CD8-positive, alpha-beta memory T cell (primary cell): ENCODE measurements at regions not wholly inside any gene's neighbourhood (a gene's known extent, or its start where the extent isn't known, plus 50 kb on each side); places are given as distances from the start of the nearest gene placed in this dataset.

Experiments
- CTCF ChIA-PET: fragments of 350-600 bp; sonication (Branson Sonifier 250); formaldehyde crosslinking; loops from one replicate; lab custom pipeline; 2021; ENCODE audit warnings: antibody characterized with exemption; lab: Charles Lee
- POLR2A ChIA-PET: fragments of 350-600 bp; sonication (Branson Sonifier 250); formaldehyde crosslinking; loops from one replicate; lab custom pipeline; 2021; ENCODE audit warnings: antibody characterized with exemption; lab: Charles Lee
- DNase-seq, 5 donors: peaks; one replicate each; pipeline versions ENCODE4 v3.0.0 to v3.0.0-alpha.2; 2020 to 2022; ENCODE audit warnings: mixed read lengths in 1 of 5
- H3K27ac ChIP-seq: one replicate; pipeline ENCODE4 v1.7.0; 2013; ENCODE audit warnings: low read depth, mild to moderate bottlenecking, low read length, moderate library complexity
- H3K27me3 ChIP-seq: 2 replicates; pipeline ENCODE4 v1.7.0; 2013; ENCODE audit warnings: low read length, mild to moderate bottlenecking; ENCODE audit not compliant: insufficient read depth, poor library complexity, severe bottlenecking
- H3K36me3 ChIP-seq: 2 replicates; pipeline ENCODE4 v1.7.0; 2013; ENCODE audit warnings: mild to moderate bottlenecking, low read length, moderate library complexity; ENCODE audit not compliant: insufficient read depth
- H3K4me1 ChIP-seq: 2 replicates; pipeline ENCODE4 v1.7.0; 2013; ENCODE audit warnings: mild to moderate bottlenecking, low read length, moderate library complexity; ENCODE audit not compliant: insufficient read depth
- H3K4me3 ChIP-seq: 2 replicates; pipeline ENCODE4 v1.7.0; 2013; ENCODE audit warnings: mild to moderate bottlenecking, low read length
- H3K9me3 ChIP-seq: 2 replicates; pipeline ENCODE4 v1.7.0; 2013; ENCODE audit warnings: mild to moderate bottlenecking, low read length
- H3K27ac Mint-ChIP-seq, 8 donors: one replicate each; pipeline ENCODE4 v1.8.0; 2020 to 2021; ENCODE audit warnings: mixed read lengths in 8 of 8, mild to moderate bottlenecking in 6 of 8, inconsistent platforms in 3 of 8, moderate library complexity in 3 of 8
- H3K27me3 Mint-ChIP-seq, 2 donors: one replicate each; pipeline ENCODE4 v1.8.0; 2020 to 2021; ENCODE audit warnings: mixed read lengths in 2 of 2, mild to moderate bottlenecking in 1 of 2, moderate library complexity in 1 of 2
- H3K36me3 Mint-ChIP-seq, 3 donors: one replicate each; pipeline ENCODE4 v1.8.0; 2020 to 2021; ENCODE audit warnings: mixed read lengths in 3 of 3, inconsistent platforms in 1 of 3, mild to moderate bottlenecking in 1 of 3
- H3K4me1 Mint-ChIP-seq, 3 donors: one replicate each; pipeline ENCODE4 v1.8.0; 2020 to 2021; ENCODE audit warnings: mixed read lengths in 3 of 3, inconsistent platforms in 1 of 3, mild to moderate bottlenecking in 1 of 3
- H3K4me3 Mint-ChIP-seq, 7 donors: one replicate each; pipeline ENCODE4 v1.8.0; 2020 to 2021; ENCODE audit warnings: mixed read lengths in 7 of 7, mild to moderate bottlenecking in 6 of 7, moderate library complexity in 4 of 7, inconsistent platforms in 2 of 7
- H3K9me3 Mint-ChIP-seq, 5 donors: one replicate each; pipeline ENCODE4 v1.8.0; 2020 to 2022; ENCODE audit warnings: mixed read lengths in 5 of 5, mild to moderate bottlenecking in 3 of 5, moderate library complexity in 2 of 5, inconsistent platforms in 1 of 5

DNA sequence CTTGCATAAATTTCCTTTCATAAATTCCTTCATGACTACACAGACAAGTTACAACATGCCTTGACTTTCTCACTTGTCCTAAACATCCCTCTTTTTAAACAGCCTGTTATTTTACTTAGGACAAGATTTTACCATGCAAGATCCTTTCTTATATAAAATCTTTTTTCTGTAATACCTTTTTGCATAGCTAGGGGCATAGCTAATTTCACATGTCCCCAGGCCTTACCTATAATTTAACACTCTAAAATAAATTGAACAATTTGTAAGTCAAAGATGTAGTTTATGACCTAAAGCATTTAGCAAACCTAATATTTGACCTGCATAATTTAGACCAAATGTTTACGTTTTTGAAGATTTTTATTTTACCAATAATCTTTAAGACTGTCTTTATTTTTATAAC is 396.3 kb upstream of the FSTL5 start:
- H3K4me3 ChIP-seq = no peak overlapping the region

GRCh38 chr4:162557516-162558106 is 393.8 kb upstream of the FSTL5 start:
- H3K4me3 Mint-ChIP-seq = no peak overlapping the region
- Histone ChIP-seq H3K27ac (no peak overlapping the region), H3K36me3 (no peaks in the 10 kb centered on the region), H3K9me3 (no peaks in the 10 kb centered on the region), H3K4me1 (no peaks in the 10 kb centered on the region), H3K4me3 (no peak overlapping the region), H3K27me3 (no peaks in the 10 kb centered on the region)
- no peak for DNase-seq
- ChIA-PET POLR2A (no interaction called here), CTCF (no interaction called here)
- H3K9me3 Mint-ChIP-seq = peaks cover 0 to 19% (median 3%) of the 10 kb centered on the region in 5 donors
- H3K36me3 Mint-ChIP-seq = no peaks in the 10 kb centered on the region
- no peak overlapping the region for H3K27ac Mint-ChIP-seq
- H3K27me3 Mint-ChIP-seq = no peaks in the 10 kb centered on the region
- no peaks in the 10 kb centered on the region for H3K4me1 Mint-ChIP-seq

More for the DNA sequence above, 396.3 kb upstream of the FSTL5 start:
- H3K27ac Mint-ChIP-seq = no peak overlapping the region
- Histone ChIP-seq H3K27me3 (no peaks in the 10 kb centered on the region), H3K27ac (no peak overlapping the region), H3K9me3 (no peaks in the 10 kb centered on the region), H3K4me1 (no peaks in the 10 kb centered on the region), H3K36me3 (no peaks in the 10 kb centered on the region)
- POLR2A ChIA-PET = no interaction called here
- H3K9me3 Mint-ChIP-seq = peaks cover 0 to 17% (median 5%) of the 10 kb centered on the region in 5 donors
- CTCF ChIA-PET = no interaction called here
- no peaks in the 10 kb centered on the region for H3K36me3 Mint-ChIP-seq
- no peak for DNase-seq
- no peaks in the 10 kb centered on the region for H3K4me1 Mint-ChIP-seq
- no peak overlapping the region for H3K4me3 Mint-ChIP-seq
- H3K27me3 Mint-ChIP-seq = no peaks in the 10 kb centered on the region

GRCh38 chr4:162535121-162535520 is 371.3 kb upstream of the FSTL5 start:
- Histone ChIP-seq H3K9me3 (no peaks in the 10 kb centered on the region), H3K27me3 (no peaks in the 10 kb centered on the region), H3K4me1 (no peaks in the 10 kb centered on the region), H3K4me3 (no peak overlapping the region), H3K36me3 (no peaks in the 10 kb centered on the region), H3K27ac (no peak overlapping the region)
- ChIA-PET CTCF (no interaction called here), POLR2A (no interaction called here)
- Mint-ChIP-seq H3K36me3 (peaks cover 0 to 3% (median 0%) of the 10 kb centered on the region in 3 donors), H3K27me3 (no peaks in the 10 kb centered on the region), H3K9me3 (peaks cover 4 to 16% (median 13%) of the 10 kb centered on the region in 5 donors), H3K4me1 (no peaks in the 10 kb centered on the region), H3K4me3 (no peak overlapping the region), H3K27ac (no peak overlapping the region)
- DNase-seq = no peak

DNA sequence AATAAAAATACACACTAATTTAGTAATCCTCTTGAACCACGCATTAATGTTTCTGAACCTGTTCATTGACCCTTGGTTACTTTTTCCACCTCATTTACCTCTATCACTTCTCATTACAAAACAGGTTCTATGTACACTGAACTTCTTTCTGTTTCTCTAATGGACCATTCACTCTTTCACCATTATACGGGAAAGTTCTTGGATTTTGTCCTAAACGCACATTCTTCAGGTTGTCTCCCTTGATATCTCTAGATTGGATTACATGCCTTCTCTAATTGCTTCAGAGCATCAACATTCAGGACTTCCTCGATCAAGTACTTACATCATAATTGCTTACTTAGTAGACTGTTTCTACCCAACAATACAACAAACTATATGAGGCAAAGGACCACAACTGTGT is 359.4 kb upstream of the FSTL5 start:
- no peak for DNase-seq
- H3K27me3 Mint-ChIP-seq = peaks cover 0 to 1% of the 10 kb centered on the region in 2 donors
- H3K4me1 Mint-ChIP-seq = no peaks in the 10 kb centered on the region
- ChIA-PET POLR2A (no interaction called here), CTCF (no interaction called here)
- no peaks in the 10 kb centered on the region for H3K36me3 Mint-ChIP-seq
- Histone ChIP-seq H3K27me3 (no peaks in the 10 kb centered on the region), H3K36me3 (no peaks in the 10 kb centered on the region), H3K4me3 (no peak overlapping the region), H3K27ac (no peak overlapping the region), H3K9me3 (no peaks in the 10 kb centered on the region), H3K4me1 (no peaks in the 10 kb centered on the region)
- H3K27ac Mint-ChIP-seq = no peak overlapping the region
- peaks cover 0 to 9% (median 4%) of the 10 kb centered on the region in 5 donors for H3K9me3 Mint-ChIP-seq
- H3K4me3 Mint-ChIP-seq = no peak overlapping the region

GRCh38 chr4:162522724-162523123 is 358.9 kb upstream of the FSTL5 start:
- DNase-seq = no peak
- no peaks in the 10 kb centered on the region for H3K4me1 ChIP-seq
- peaks cover 0 to 9% (median 4%) of the 10 kb centered on the region in 5 donors for H3K9me3 Mint-ChIP-seq
- H3K36me3 Mint-ChIP-seq = no peaks in the 10 kb centered on the region
- H3K9me3 ChIP-seq = no peaks in the 10 kb centered on the region
- no peaks in the 10 kb centered on the region for H3K27me3 ChIP-seq
- H3K27me3 Mint-ChIP-seq = peaks cover 0 to 1% of the 10 kb centered on the region in 2 donors
- no peak overlapping the region for H3K4me3 Mint-ChIP-seq
- no peak overlapping the region for H3K27ac Mint-ChIP-seq
- ChIA-PET POLR2A (interaction anchor here (0.6 kb wide), 1 partner anchor 31 kb away, joined by 4 read pairs; no protein-coding TSS in a partner anchor), CTCF (no interaction called here)
- no peaks in the 10 kb centered on the region for H3K4me1 Mint-ChIP-seq
- no peak overlapping the region for H3K4me3 ChIP-seq
- no peak overlapping the region for H3K27ac ChIP-seq
- no peaks in the 10 kb centered on the region for H3K36me3 ChIP-seq

GRCh38 chr4:162510937-162511336 is 347.1 kb upstream of the FSTL5 start:
- H3K4me3 Mint-ChIP-seq = no peak overlapping the region
- no peak overlapping the region for H3K4me3 ChIP-seq
- no peaks in the 10 kb centered on the region for H3K27me3 Mint-ChIP-seq
- no peaks in the 10 kb centered on the region for H3K27me3 ChIP-seq
- H3K27ac ChIP-seq = no peak overlapping the region
- no peaks in the 10 kb centered on the region for H3K9me3 ChIP-seq
- H3K9me3 Mint-ChIP-seq = peaks cover 0 to 2% (median 0%) of the 10 kb centered on the region in 5 donors
- H3K36me3 ChIP-seq = no peaks in the 10 kb centered on the region
- no peaks in the 10 kb centered on the region for H3K4me1 ChIP-seq
- CTCF ChIA-PET = no interaction called here
- no peak overlapping the region for H3K27ac Mint-ChIP-seq
- H3K4me1 Mint-ChIP-seq = no peaks in the 10 kb centered on the region
- no peaks in the 10 kb centered on the region for H3K36me3 Mint-ChIP-seq
- no peak for DNase-seq
- POLR2A ChIA-PET = no interaction called here

- Histone ChIP-seq H3K9me3 (no peaks in the 10 kb centered on the region), H3K27me3 (no peaks in the 10 kb centered on the region), H3K4me1 (no peaks in the 10 kb centered on the region), H3K4me3 (no peak overlapping the region), H3K27ac (no peak overlapping the region), H3K36me3 (no peaks in the 10 kb centered on the region)
- Mint-ChIP-seq H3K27me3 (no peaks in the 10 kb centered on the region), H3K9me3 (peaks cover 0 to 2% (median 0%) of the 10 kb centered on the region in 5 donors), H3K27ac (no peak overlapping the region), H3K4me3 (no peak overlapping the region), H3K4me1 (no peaks in the 10 kb centered on the region), H3K36me3 (no peaks in the 10 kb centered on the region)
- POLR2A ChIA-PET = no interaction called here
- DNase-seq = no peak
- CTCF ChIA-PET = no interaction called here
Measured at GRCh38 chr4:162510115-162510514, 346.3 kb upstream of the FSTL5 start.

DNA sequence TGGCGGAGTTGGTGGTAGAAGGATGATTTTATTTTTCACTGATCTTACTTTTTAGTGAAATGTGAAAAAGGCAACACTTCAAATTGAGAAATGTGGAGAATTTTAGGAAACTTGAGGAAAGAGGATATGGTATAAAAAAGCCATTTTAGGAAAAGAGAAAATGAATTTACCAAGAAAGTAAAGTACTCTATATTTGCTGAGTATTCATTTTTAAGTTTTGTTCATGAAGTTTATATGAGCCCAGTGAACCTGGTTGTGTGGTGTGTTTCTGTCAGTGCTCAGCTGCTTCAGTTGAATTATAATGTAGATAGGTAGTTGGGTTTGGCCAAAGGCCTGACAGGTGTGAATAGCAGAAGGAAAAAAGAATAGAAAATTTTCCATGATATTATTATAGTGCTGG is 345.5 kb upstream of the FSTL5 start:
- Histone ChIP-seq H3K27me3 (no peaks in the 10 kb centered on the region), H3K4me3 (no peak overlapping the region), H3K9me3 (no peaks in the 10 kb centered on the region), H3K4me1 (no peaks in the 10 kb centered on the region), H3K36me3 (no peaks in the 10 kb centered on the region), H3K27ac (no peak overlapping the region)
- peaks cover 0 to 2% (median 0%) of the 10 kb centered on the region in 5 donors for H3K9me3 Mint-ChIP-seq
- no peaks in the 10 kb centered on the region for H3K36me3 Mint-ChIP-seq
- H3K4me3 Mint-ChIP-seq = no peak overlapping the region
- H3K27me3 Mint-ChIP-seq = no peaks in the 10 kb centered on the region
- CTCF ChIA-PET = no interaction called here
- no peaks in the 10 kb centered on the region for H3K4me1 Mint-ChIP-seq
- POLR2A ChIA-PET = no interaction called here
- H3K27ac Mint-ChIP-seq = no peak overlapping the region
- no peak for DNase-seq
